Limb (tissue), 2 donors: ENCODE measurements at regions not wholly inside any gene's neighbourhood (a gene's known extent, or its start where the extent isn't known, plus 50 kb on each side); places are given as distances from the start of the nearest gene placed in this dataset.

Source experiments
- DNase-seq, 2 donors: peaks; one replicate each; pipeline ENCODE4 v3.0.0-alpha.2; 2016; ENCODE audit errors: extremely low spot score in 2 of 2

DNA sequence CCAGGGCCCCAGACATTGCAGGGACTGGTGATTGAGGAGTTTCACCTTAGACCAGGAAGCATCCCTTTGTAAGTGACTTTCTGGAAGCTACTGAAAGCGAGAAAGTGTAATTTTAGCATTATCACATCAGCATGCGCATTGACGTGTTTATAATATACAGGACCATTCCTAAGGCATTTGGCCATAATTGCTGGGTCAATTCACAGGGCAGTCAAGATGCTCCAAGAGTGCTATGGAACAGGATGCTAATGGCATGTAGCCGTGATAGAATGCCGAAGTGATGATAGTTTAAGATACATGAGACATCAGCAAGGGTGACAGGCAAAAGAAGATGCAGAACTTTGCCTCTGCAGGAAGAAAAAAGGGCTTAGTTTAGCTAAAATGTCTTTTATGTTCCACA is 347.6 kb upstream of the NBEA start:
- no peak for DNase-seq

DNA sequence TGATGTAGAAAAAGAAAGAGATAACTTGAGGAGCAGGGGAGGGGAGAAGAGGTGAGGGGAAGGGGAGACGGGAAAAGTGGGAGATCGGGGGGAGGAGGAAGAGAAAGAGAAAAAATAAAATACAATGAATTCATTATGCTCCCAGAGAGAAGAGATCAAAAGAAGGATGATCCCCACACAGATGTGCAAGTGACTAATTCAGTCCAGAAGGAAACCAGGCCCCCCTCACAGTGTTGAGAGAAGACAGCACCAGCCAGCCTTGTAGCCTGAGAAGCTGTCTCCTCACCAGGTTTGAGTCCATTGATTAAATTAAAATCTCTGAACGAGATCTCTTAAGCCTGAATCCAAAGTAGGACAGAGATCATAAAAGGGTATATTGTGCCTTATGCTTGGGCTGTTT is 333.7 kb upstream of the NBEA start:
- no peak for DNase-seq

GRCh38 chr13:34611671-34612070 is 330.4 kb upstream of the NBEA start:
- peak in 1 of 2 donors; percentile 48 for DNase-seq

- peak in 1 of 2 donors; percentile 33 for DNase-seq
These were observed 324.5 kb upstream of the NBEA start for GRCh38 chr13:34617473-34618083.

DNA sequence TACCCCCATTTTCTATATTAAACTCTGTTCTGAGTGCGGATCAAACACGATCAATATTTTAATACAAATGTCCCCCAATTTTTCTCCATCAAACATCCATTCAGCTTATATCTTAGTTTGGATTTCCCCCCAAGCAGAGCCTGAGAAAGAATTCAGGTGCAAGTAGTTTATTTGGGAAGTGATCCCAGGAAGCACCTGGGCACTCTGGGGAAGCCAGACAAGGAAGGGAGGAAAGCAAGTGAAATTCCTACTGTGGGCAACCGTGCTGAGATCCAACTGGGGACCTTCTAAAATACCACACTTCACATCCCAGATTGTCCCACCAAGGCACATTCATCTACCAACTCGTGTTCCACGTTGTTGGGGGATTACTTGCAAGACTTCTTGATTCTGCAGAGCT is 323.4 kb upstream of the NBEA start:
- no peak for DNase-seq

DNA sequence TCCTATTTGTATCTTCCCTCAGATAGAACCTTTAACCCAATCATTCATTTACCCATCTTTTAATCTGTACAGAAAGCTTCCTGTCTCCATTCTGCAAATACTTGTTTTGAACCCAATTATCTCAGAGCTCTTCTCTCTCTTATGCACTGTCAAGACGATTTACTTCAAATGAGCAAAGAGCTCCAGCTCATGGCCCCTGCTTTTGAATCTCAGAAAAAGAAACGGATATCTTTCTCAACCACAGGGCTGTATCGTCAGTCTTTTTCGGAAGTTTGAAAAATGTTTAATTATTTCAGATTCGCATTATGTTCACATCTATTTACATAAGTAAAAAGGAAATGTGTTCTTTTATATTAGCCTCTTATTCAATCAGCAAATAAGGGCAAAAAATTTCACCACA is 322.7 kb upstream of the NBEA start:
- no peak for DNase-seq

GRCh38 chr13:34620074-34620850 is 321.8 kb upstream of the NBEA start:
- peak in 1 of 2 donors; percentile 25 for DNase-seq

DNA sequence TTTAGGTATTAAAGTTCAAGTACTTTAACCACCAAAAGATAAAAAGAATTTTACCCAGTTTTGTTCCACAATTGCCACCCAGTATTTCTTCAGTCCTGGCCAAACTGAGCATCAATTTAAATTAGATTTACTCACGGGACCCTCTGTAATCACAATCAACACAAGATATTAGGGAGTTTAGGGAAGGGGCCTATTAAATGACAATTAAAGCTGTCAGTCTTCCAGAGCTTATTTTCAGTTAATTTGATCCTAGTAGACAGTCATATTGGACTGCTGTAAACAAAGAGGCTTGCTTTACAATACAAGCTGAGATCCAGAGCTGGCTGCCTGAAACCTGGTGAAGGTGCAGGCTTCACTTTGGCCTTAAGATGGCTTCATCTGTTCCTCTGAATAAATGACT is 321.2 kb upstream of the NBEA start:
- DNase-seq: no peak

- DNase-seq: no peak
These were observed 318.7 kb upstream of the NBEA start for GRCh38 chr13:34623331-34623730.

DNA sequence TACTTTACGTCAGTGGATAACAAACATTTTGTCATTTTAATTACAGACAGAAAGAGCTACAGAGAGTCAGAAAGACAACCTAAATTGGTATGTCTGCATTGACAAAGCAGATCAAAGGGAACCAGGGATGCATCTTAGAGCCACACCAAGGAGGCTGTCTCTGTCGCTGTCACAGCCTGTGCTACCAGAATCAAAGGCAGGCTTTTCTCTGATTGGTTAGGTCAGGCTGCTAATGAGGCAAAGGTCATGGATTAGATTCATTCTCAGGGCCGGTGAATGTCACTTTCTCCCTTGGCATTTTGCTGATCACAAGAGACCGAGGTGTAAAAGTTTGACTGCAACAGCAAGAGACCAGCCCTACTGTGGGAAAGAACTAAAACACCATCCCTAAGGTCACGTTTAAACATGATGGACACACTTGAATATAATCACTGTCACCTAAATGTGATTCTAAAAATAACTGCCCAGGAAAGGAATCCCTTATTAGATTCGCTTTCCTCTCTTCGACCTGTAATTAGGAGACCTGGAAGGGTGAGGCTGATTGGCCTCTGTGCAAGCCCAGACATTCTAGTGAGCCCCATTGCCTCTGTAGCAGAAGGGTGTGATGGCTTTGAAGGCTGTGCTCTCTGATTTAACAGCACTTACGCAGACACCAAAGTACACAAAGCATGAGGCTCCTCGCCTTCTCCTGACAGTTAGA is 314.4 kb upstream of the NBEA start:
- DNase-seq: no peak

GRCh38 chr13:34628209-34628682 is 313.8 kb upstream of the NBEA start:
- no peak for DNase-seq

DNA sequence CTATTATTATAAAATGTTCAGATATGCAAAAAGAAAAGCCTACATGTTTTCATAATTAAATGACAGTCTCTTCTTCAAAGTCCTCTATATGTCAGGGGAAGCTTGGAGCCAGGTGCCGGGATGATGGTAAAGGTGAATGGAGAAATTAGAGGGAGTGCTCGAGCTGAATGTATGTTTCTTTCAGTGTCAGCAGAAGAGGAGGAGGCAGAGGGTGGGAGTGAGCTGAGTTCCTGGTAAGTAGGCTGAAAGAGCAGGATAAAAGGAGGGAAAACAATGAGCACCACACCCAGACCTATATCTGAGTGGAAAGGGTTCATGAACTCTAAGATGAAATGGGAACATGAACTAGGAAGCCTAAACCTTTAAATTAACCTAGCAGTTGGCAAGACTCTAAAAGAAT is 307.6 kb upstream of the NBEA start:
- no peak for DNase-seq

GRCh38 chr13:34637138-34637537 is 304.9 kb upstream of the NBEA start:
- DNase-seq: peak in 1 of 2 donors; percentile 33

DNA sequence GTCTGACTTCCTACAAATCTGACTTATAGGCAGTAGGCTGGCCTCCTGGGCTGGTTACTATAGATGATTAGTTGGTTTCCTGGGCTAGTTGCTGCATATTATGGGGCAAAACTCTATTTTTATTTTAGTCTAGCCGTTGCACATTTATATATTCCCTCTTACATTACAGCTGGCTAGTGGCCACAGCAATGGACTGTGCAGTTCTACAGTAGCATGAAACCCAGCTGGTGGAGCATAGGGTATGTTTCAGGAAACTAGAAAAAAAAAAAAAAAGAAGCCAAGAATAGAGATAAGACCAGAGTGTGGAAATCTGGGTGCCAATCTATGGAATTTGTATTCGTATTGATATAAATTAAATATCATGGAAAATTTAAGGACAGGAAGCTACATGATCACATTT is 304.4 kb upstream of the NBEA start:
- no peak for DNase-seq

- no peak for DNase-seq
These were observed 303.2 kb upstream of the NBEA start for GRCh38 chr13:34638897-34639296.

- no peak for DNase-seq
These were observed 301.7 kb upstream of the NBEA start for GRCh38 chr13:34640179-34640992.

- DNase-seq: no peak
These were observed 301.1 kb upstream of the NBEA start for GRCh38 chr13:34640993-34641330.

- DNase-seq: no peak
These were observed 294.5 kb upstream of the NBEA start for GRCh38 chr13:34647379-34648150.

DNA sequence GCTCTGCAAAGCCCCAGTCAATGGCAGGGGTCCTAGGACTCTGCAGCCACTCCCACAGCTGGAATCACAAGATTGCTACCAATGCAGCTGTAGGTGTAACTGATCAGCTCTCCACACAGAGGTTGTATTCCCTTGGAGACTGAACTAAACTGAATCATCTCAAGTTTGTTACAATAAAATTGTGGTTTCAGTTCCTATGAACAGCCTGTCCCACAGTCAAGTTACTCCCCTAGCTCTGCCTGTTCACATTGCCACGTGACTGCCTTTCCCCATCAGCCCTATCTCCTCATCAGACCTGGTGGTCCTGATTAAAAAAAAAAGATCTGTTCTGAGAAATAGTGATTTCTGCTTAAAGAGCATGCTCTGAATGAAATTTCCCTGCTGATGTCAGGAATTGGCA is 287.9 kb upstream of the NBEA start:
- DNase-seq: no peak

DNA sequence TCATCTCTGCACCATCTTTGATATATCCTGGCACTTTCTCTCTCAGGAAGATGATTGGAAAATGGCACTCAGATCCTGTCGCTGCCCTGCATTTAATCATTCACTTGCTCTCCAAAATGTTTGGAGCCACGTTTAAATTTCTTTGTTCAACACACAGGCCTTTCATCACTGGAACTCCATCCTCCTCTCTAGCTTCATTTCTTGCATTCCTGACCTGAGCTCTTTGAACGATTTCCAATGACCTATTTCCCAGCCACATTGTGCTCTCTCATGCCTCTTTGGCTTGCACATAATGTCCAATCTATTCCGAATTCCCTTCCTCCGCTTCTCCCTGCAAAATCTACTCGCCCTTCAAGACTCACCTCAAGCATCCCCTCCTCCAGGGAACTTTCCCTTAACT is 287.4 kb upstream of the NBEA start:
- DNase-seq: no peak

GRCh38 chr13:34655554-34655953 is 286.5 kb upstream of the NBEA start:
- DNase-seq: no peak
